OCI-LY7 (cell line): ENCODE measurements at regions not wholly inside any gene's neighbourhood (a gene's known extent, or its start where the extent isn't known, plus 50 kb on each side); places are given as distances from the start of the nearest gene placed in this dataset.

Source experiments
- EZH2phosphoT487 ChIP-seq: fragments of 200-600 bp; sonication (generic); IDR thresholded peaks from 2 replicates; pipeline ENCODE4 v1.6.1; 2018; ENCODE audit warnings: low read depth, borderline replicate concordance, mild to moderate bottlenecking, mixed run types, antibody characterized with exemption, low read length, moderate library complexity, mixed read lengths
- TF ChIP-seq, protein P1 (sequence below): fragments of 200-600 bp; sonication (generic); conservative IDR thresholded peaks from 2 replicates; pipeline ENCODE4 v1.5.1; 2014; ENCODE audit warnings: mild to moderate bottlenecking, antibody characterized with exemption, low read length, moderate library complexity, mixed read lengths

- TF ChIP-seq, protein P1, sequence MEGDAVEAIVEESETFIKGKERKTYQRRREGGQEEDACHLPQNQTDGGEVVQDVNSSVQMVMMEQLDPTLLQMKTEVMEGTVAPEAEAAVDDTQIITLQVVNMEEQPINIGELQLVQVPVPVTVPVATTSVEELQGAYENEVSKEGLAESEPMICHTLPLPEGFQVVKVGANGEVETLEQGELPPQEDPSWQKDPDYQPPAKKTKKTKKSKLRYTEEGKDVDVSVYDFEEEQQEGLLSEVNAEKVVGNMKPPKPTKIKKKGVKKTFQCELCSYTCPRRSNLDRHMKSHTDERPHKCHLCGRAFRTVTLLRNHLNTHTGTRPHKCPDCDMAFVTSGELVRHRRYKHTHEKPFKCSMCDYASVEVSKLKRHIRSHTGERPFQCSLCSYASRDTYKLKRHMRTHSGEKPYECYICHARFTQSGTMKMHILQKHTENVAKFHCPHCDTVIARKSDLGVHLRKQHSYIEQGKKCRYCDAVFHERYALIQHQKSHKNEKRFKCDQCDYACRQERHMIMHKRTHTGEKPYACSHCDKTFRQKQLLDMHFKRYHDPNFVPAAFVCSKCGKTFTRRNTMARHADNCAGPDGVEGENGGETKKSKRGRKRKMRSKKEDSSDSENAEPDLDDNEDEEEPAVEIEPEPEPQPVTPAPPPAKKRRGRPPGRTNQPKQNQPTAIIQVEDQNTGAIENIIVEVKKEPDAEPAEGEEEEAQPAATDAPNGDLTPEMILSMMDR = no peak
- no peak for TF ChIP-seq EZH2phosphoT487
Measured at GRCh38 chr20:9930142-9930541, 91.3 kb upstream of the PAK5 start.
